Transverse colon (tissue), 3 donors: ENCODE measurements at regions not wholly inside any gene's neighbourhood (a gene's known extent, or its start where the extent isn't known, plus 50 kb on each side); places are given as distances from the start of the nearest gene placed in this dataset.

Experiments used
- CTCF ChIP-seq, 5 experiments: fragments of 200-600 bp in 3 of 5; fragments of 450-650 bp in 2 of 5; sonication (generic) in 3 of 5; IDR thresholded peaks; 1 replicate in 2 of 5; 2 replicates in 3 of 5; pipeline ENCODE4 v1.5.1; 2016 to 2017; ENCODE audit warnings: antibody characterized with exemption in 5 of 5, inconsistent platforms in 3 of 5, mild to moderate bottlenecking in 2 of 5, moderate library complexity in 1 of 5
- EP300 ChIP-seq: sonication (generic); formaldehyde crosslinking; IDR thresholded peaks from one replicate; pipeline ENCODE4 v1.6.1; 2017; ENCODE audit warnings: antibody characterized with exemption, low read depth
- POLR2A ChIP-seq: fragments of 450-650 bp; IDR thresholded peaks from one replicate; pipeline ENCODE4 v1.6.1; 2016; ENCODE audit warnings: antibody characterized with exemption, mild to moderate bottlenecking, moderate library complexity

- TF ChIP-seq CTCF (IDR thresholded peaks at IDR 0.05) (no peak), POLR2A (no peak), EP300 (no peak)
These were observed 266.7 kb downstream of the ZNF536 start for GRCh38 chr19:30638889-30639288.
